ENCODE measurements at regions not wholly inside any gene's neighbourhood (a gene's known extent, or its start where the extent isn't known, plus 50 kb on each side); places are given as distances from the start of the nearest gene placed in this dataset.
"Not testable (repeated sequence)": the region's sequence is repeated elsewhere in the genome, so short reads cannot be mapped to it uniquely, and the experiment has no call there.

- H3K36me3 ChIP-seq (ENCODE audit: insufficient read depth, insufficient read length, low read length), result no peaks in the 10 kb centered on the region
- peaks cover 39% of the 10 kb centered on the region for H3K9me3 ChIP-seq (ENCODE audit: insufficient read depth, low read length)
- H3K9ac ChIP-seq (ENCODE audit: insufficient read length, low read depth), result no peak overlapping the region
- H3K27me3 ChIP-seq (ENCODE audit: insufficient read depth, insufficient read length), result no peaks in the 10 kb centered on the region
- H3K4me3 ChIP-seq (ENCODE audit: insufficient read length, low read depth), result no peak overlapping the region
- TF ChIP-seq ZNF274 (IDR thresholded peaks at IDR 0.05; ENCODE audit: low read depth, low read length), result no peak
- TF ChIP-seq YY1 (IDR thresholded peaks at IDR 0.05; ENCODE audit: insufficient read depth, insufficient read length), result no peak
- no peak for TF ChIP-seq SUZ12 (IDR thresholded peaks at IDR 0.05; ENCODE audit: extremely low read depth, insufficient read depth, insufficient read length)
- H3K4me1 ChIP-seq (ENCODE audit: insufficient read depth, insufficient read length), result no peaks in the 10 kb centered on the region
- DNase-seq (ENCODE audit: low read depth, low spot score), result no peak
These were observed 109.6 kb upstream of the DNAH14 start for GRCh38 chr1:224819861-224820260.

- TF ChIP-seq SUZ12 (IDR thresholded peaks at IDR 0.05; ENCODE audit: extremely low read depth, insufficient read depth, insufficient read length) (no peak), ZNF274 (IDR thresholded peaks at IDR 0.05; ENCODE audit: low read depth, low read length) (no peak), YY1 (IDR thresholded peaks at IDR 0.05; ENCODE audit: insufficient read depth, insufficient read length) (no peak)
- H3K9ac ChIP-seq (ENCODE audit: insufficient read length, low read depth), result no peak overlapping the region
- H3K36me3 ChIP-seq (ENCODE audit: insufficient read depth, insufficient read length, low read length), result no peaks in the 10 kb centered on the region
- no peaks in the 10 kb centered on the region for H3K4me1 ChIP-seq (ENCODE audit: insufficient read depth, insufficient read length)
- peaks cover 41% of the 10 kb centered on the region for H3K9me3 ChIP-seq (ENCODE audit: insufficient read depth, low read length)
- no peak for DNase-seq (ENCODE audit: low read depth, low spot score)
- H3K4me3 ChIP-seq (ENCODE audit: insufficient read length, low read depth), result no peak overlapping the region
- H3K27me3 ChIP-seq (ENCODE audit: insufficient read depth, insufficient read length), result no peaks in the 10 kb centered on the region
These were observed 109.1 kb upstream of the DNAH14 start for GRCh38 chr1:224820341-224820740.

DNA sequence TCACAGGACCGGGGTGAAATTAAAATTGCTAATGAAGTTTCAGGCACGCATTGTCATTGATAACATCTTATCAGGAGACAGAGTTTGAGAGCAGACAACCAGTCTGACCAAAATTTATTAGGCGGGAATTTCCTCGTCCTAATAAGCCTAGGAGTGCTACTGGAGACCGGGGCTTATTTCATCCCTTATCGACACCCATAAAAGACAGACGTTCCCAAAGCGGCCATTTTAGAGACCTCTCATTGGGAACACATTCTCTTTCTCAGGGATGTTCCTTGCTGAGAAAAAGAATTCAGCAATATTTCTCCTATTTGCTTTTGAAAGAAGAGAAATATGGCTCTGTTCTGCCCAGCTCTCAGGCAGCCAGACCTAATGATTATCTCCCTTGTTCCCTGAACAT lies 107.7 kb upstream of the DNAH14 start:
- not testable (repeated sequence) for DNase-seq (ENCODE audit: low read depth, low spot score); H3K9ac ChIP-seq (ENCODE audit: insufficient read length, low read depth); H3K27me3 ChIP-seq (ENCODE audit: insufficient read depth, insufficient read length); H3K36me3 ChIP-seq (ENCODE audit: insufficient read depth, insufficient read length, low read length); H3K4me3 ChIP-seq (ENCODE audit: insufficient read length, low read depth); H3K4me1 ChIP-seq (ENCODE audit: insufficient read depth, insufficient read length)
- peaks cover 42% of the 10 kb centered on the region for H3K9me3 ChIP-seq (ENCODE audit: insufficient read depth, low read length)

GRCh38 chr1:224825525-224826000 lies 103.9 kb upstream of the DNAH14 start:
- Histone ChIP-seq H3K4me1 (ENCODE audit: insufficient read depth, insufficient read length) (no peaks in the 10 kb centered on the region), H3K4me3 (ENCODE audit: insufficient read length, low read depth) (no peak overlapping the region), H3K9me3 (ENCODE audit: insufficient read depth, low read length) (peaks cover 31% of the 10 kb centered on the region), H3K27me3 (ENCODE audit: insufficient read depth, insufficient read length) (no peaks in the 10 kb centered on the region), H3K9ac (ENCODE audit: insufficient read length, low read depth) (no peak overlapping the region), H3K36me3 (ENCODE audit: insufficient read depth, insufficient read length, low read length) (no peaks in the 10 kb centered on the region)
- DNase-seq (ENCODE audit: low read depth, low spot score), result no peak
- TF ChIP-seq ZNF274 (IDR thresholded peaks at IDR 0.05; ENCODE audit: low read depth, low read length) (no peak), SUZ12 (IDR thresholded peaks at IDR 0.05; ENCODE audit: extremely low read depth, insufficient read depth, insufficient read length) (no peak), YY1 (IDR thresholded peaks at IDR 0.05; ENCODE audit: insufficient read depth, insufficient read length) (no peak)

- DNase-seq (ENCODE audit: low read depth, low spot score), result no peak
- no peaks in the 10 kb centered on the region for H3K36me3 ChIP-seq (ENCODE audit: insufficient read depth, insufficient read length, low read length)
- H3K4me3 ChIP-seq (ENCODE audit: insufficient read length, low read depth), result no peak overlapping the region
- peaks cover 31% of the 10 kb centered on the region for H3K9me3 ChIP-seq (ENCODE audit: insufficient read depth, low read length)
- H3K27me3 ChIP-seq (ENCODE audit: insufficient read depth, insufficient read length), result no peaks in the 10 kb centered on the region
- no peaks in the 10 kb centered on the region for H3K4me1 ChIP-seq (ENCODE audit: insufficient read depth, insufficient read length)
- H3K9ac ChIP-seq (ENCODE audit: insufficient read length, low read depth), result no peak overlapping the region
- TF ChIP-seq YY1 (IDR thresholded peaks at IDR 0.05; ENCODE audit: insufficient read depth, insufficient read length), result no peak
- no peak for TF ChIP-seq SUZ12 (IDR thresholded peaks at IDR 0.05; ENCODE audit: extremely low read depth, insufficient read depth, insufficient read length)
- TF ChIP-seq ZNF274 (IDR thresholded peaks at IDR 0.05; ENCODE audit: low read depth, low read length), result no peak
These were observed 100.8 kb upstream of the DNAH14 start for GRCh38 chr1:224828691-224829090.

- no peaks in the 10 kb centered on the region for H3K27me3 ChIP-seq (ENCODE audit: insufficient read depth, insufficient read length)
- peaks cover 25% of the 10 kb centered on the region for H3K9me3 ChIP-seq (ENCODE audit: insufficient read depth, low read length)
- no peak for DNase-seq (ENCODE audit: low read depth, low spot score)
- no peaks in the 10 kb centered on the region for H3K4me1 ChIP-seq (ENCODE audit: insufficient read depth, insufficient read length)
- no peaks in the 10 kb centered on the region for H3K36me3 ChIP-seq (ENCODE audit: insufficient read depth, insufficient read length, low read length)
- no peak overlapping the region for H3K9ac ChIP-seq (ENCODE audit: insufficient read length, low read depth)
- H3K4me3 ChIP-seq (ENCODE audit: insufficient read length, low read depth), result no peak overlapping the region
- no peak for TF ChIP-seq YY1 (IDR thresholded peaks at IDR 0.05; ENCODE audit: insufficient read depth, insufficient read length)
- TF ChIP-seq ZNF274 (IDR thresholded peaks at IDR 0.05; ENCODE audit: low read depth, low read length), result no peak
- no peak for TF ChIP-seq SUZ12 (IDR thresholded peaks at IDR 0.05; ENCODE audit: extremely low read depth, insufficient read depth, insufficient read length)
These were observed 98.0 kb upstream of the DNAH14 start for GRCh38 chr1:224831501-224831900.

- H3K4me3 ChIP-seq (ENCODE audit: insufficient read length, low read depth); H3K36me3 ChIP-seq (ENCODE audit: insufficient read depth, insufficient read length, low read length); H3K4me1 ChIP-seq (ENCODE audit: insufficient read depth, insufficient read length); H3K9ac ChIP-seq (ENCODE audit: insufficient read length, low read depth); DNase-seq (ENCODE audit: low read depth, low spot score); H3K27me3 ChIP-seq (ENCODE audit: insufficient read depth, insufficient read length): not testable (repeated sequence)
- H3K9me3 ChIP-seq (ENCODE audit: insufficient read depth, low read length), result peaks cover 44% of the 10 kb centered on the region
These were observed 89.7 kb upstream of the DNAH14 start for GRCh38 chr1:224839648-224840300.

DNA sequence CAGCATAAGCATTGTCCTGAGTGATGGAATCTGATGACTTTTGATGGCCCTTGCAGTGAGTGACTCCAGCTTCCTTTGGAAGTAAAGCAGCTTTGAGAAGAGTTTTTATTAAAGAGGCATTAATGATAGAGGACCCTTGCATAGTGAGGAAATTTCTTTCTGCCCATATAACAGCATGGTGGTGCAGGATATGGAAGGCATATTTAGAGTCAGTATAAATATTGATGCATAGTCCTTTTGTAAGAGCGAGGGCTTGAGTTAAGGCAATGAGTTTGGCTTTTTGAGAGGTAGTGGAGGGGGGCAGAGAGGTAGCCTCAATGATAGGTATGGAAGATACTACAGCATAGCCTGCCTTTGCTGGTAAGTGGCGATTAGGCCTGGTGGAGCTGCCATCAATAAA lies 87.7 kb upstream of the DNAH14 start:
- not testable (repeated sequence) for H3K9ac ChIP-seq (ENCODE audit: insufficient read length, low read depth); H3K27me3 ChIP-seq (ENCODE audit: insufficient read depth, insufficient read length); H3K36me3 ChIP-seq (ENCODE audit: insufficient read depth, insufficient read length, low read length); H3K4me1 ChIP-seq (ENCODE audit: insufficient read depth, insufficient read length); H3K4me3 ChIP-seq (ENCODE audit: insufficient read length, low read depth); DNase-seq (ENCODE audit: low read depth, low spot score)
- H3K9me3 ChIP-seq (ENCODE audit: insufficient read depth, low read length), result peaks cover 59% of the 10 kb centered on the region
